Kidney tubule cell (primary cell): ENCODE measurements at regions not wholly inside any gene's neighbourhood (a gene's known extent, or its start where the extent isn't known, plus 50 kb on each side); places are given as distances from the start of the nearest gene placed in this dataset.
"Not testable (repeated sequence)": the region's sequence is repeated elsewhere in the genome, so short reads cannot be mapped to it uniquely, and the experiment has no call there.

Source experiments
- DNase-seq: peaks from one replicate; pipeline ENCODE4 v3.0.0-alpha.2; 2018; ENCODE audit warnings: low spot score

DNA sequence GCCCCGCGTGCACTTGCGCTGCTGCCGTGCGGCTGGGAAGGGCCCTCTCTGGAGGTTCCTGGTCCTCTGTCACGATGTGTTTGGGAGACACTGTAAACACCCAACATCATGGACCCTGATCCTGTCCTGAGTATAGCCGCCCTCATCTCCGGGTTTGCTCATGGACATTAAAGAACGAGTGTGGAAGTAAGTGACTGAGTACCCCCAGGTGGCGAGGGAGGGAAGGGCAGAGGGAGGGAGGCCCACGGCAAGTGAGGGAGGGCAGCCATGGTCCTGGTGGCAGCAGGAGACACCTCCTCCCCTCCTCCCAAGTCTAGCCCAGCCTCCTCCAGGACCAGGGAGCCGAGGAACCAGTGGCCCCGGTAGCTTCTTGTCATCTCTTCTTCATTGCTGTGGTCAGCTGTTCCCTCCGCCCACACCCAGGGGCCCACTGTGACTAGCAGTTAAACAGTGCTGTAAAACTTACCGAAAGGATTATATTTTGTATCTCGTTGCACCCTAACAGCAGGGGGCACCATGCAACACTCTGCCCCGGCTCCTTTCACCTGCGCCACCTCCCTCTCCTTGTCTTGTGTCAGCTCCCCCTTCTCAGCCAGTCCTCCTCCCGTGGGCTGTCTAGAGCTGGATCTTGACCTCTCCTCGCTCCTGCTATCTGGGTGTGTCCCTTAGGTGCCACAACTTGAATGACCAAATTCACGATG, 566.5 kb upstream of the B3GAT1 start:
- DNase-seq, result no peak

DNA sequence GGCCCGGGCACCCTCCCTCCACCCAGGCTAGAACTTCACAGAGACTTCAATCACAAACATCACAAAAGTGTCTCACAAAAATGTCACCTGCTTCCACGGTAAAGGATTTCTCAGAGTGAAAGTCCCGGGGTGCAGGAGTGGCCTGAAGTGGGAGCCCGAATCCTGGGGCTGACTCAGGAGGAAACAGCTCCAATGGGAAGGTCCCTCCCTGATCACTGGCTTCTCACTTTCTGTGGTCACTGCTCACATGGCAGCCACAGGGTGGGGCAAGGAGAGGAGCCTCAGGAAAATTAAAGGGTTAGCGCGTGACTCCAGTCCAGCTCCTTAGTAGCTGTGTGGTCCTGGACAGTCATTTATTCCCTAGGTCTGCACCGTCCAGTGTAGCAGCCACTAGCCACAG, 564.5 kb upstream of the B3GAT1 start:
- DNase-seq, result no peak

GRCh38 chr11:134975866-134976376, 563.9 kb upstream of the B3GAT1 start:
- DNase-seq, result no peak

DNA sequence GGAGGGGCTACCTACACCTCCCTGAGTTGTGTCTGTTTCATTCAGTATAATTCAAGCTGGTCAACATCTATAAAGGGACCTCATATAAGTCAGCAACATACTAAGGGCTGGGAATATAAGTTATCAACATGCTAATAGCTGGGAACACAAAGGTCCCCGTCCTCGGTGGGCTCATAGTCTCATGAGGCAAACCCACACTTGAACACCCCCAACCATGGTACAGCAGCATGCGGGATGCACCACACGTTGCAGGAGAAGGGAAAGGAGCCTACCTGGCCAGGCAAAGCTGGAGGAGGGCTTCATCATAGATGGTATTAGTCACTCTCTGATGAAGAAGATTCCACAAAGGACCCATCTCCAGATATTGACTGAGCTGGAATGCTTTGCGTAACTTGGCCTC, 561.8 kb upstream of the B3GAT1 start:
- DNase-seq, result no peak

DNA sequence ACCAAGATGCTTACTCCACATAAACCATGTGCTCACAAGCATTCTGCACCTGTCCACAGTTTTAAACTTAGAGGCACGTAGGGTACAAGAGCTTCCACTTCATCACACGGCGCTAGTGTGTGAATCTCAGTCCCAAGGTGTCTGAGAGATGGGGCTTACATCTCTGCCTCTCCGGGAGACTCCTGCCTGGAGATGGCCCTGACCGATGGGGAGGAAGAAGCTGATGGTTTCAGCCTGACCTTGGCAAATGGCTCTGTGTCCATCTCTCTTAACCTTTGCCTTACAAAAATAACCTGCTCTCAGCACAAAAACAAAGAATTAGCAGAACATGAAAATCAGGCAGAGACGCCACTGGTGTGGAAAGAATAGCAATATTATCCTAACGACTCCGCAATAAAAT, 559.3 kb upstream of the B3GAT1 start:
- DNase-seq, result no peak

- no peak for DNase-seq
These were observed 555.7 kb upstream of the B3GAT1 start for GRCh38 chr11:134967746-134968145.

DNA sequence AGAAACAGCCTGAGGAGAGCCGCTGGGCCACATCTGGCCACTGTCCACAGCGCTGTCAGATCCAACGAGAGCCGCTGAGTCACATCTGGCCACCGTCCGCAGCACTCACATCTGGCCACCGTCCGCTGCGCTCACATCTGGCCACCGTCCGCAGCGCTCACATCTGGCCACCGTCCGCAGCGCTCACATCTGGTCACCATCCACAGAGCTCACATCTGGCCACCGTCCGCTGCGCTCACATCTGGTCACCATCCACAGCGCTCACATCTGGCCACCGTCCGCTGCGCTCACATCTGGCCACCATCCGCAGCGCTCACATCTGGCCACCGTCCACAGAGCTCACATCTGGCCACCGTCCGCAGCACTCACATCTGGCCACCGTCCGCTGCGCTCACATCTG, 549.3 kb upstream of the B3GAT1 start:
- not testable (repeated sequence) for DNase-seq

GRCh38 chr11:134958870-134959269, 546.8 kb upstream of the B3GAT1 start:
- no peak for DNase-seq

DNA sequence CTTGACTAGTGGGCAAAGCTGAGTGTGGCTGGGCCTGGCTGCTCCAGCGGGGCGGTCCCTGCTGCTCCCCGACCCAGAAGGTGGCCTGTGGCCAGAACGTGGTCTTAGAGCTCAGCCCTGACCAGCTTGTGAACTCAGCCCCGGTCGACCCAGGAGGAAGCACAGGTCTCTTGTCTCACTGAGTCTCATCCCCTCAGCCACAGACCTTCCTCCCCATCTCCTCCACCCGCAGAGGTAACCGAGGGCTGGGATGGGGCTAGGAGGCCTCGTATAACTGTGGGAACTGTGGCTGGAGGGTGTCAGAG, 546.2 kb upstream of the B3GAT1 start:
- no peak for DNase-seq

- DNase-seq, result no peak
These were observed 545.7 kb upstream of the B3GAT1 start for GRCh38 chr11:134957540-134958335.

DNA sequence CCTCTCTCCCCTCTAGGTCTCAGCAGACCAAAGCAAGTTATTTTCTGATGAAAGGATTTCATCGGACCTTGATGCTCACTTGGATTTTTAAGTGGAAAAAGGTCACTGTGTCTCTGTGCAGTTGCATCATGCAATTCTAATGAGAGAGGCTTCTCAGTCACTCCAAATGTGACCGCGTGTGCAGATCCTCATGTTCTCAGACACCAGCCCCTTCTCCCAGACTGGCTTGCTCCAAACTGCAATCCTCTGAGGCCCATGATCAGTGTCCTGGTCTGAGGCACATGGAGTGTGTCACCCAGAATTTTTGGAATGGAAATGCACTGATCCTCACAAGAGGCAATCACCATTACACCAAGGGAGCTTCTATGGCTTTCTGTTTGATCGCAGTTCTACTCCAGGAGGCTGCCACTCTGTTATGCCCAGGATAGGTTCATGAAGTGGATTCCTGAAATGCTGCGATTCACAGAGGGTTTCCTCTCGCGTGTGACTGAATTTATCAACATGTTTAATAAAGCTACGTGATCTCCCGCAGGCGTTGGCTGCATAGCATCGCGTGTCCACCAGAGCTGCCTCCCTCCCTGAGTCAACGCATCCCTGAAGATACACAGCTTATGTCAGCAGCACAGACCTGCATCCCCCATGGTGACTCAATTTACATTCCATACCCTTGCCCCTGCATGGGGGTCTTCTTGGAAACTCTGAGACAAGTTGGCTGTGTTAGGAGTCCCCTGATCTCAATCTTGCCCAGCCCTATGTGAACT, 544.6 kb upstream of the B3GAT1 start:
- no peak for DNase-seq

DNA sequence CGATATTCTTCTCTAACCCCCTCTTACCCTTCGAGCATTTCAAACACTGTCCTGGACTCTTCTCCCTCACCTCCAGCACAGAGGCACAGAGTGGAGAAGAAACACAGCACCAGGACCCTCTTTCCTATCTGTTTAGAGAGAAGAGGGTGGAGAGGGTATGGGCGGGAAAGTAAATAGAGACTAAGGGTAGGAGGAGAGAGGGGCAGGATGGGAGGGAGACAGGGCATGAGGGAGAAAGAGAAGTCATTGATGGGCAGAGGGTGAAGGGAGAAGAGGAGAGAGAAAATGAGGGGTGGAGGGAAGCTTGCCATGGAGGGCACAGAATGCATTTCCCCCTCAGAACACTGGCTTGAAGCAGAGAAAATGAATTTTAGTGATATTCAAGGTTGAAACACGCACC, 543.9 kb upstream of the B3GAT1 start:
- DNase-seq, result not testable (repeated sequence)

GRCh38 chr11:134955281-134955680, 543.2 kb upstream of the B3GAT1 start:
- no peak for DNase-seq

- not testable (repeated sequence) for DNase-seq
These were observed 542.4 kb upstream of the B3GAT1 start for GRCh38 chr11:134954456-134954855.

DNA sequence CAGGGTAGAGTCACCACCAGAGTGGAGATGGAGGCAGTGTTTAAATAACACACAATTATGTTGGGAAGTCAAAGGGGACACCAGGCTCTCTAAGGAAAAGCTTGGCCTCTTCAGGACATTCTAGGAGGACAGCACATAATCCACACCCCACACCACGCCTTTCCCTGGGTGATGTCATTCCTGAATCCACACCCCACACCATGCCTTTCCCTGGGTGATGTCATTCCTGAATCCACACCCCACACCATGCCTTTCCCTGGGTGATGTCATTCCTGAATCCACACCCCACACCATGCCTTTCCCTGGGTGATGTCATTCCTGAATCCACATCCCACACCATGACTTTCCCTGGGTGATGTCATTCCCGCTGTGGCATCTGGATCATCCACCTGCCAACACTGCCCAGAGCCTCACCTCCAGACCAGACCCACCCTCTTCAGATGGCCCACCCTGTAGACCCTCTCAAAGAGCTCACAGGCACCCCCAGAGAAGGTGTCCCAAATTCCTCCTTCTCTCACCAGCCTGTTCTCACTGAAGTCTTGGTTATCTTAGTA, 541.5 kb upstream of the B3GAT1 start:
- not testable (repeated sequence) for DNase-seq

GRCh38 chr11:134951305-134951700, 539.3 kb upstream of the B3GAT1 start:
- DNase-seq, result peak; percentile 74

GRCh38 chr11:134950692-134951304, 538.8 kb upstream of the B3GAT1 start:
- DNase-seq, result peak; percentile 42

DNA sequence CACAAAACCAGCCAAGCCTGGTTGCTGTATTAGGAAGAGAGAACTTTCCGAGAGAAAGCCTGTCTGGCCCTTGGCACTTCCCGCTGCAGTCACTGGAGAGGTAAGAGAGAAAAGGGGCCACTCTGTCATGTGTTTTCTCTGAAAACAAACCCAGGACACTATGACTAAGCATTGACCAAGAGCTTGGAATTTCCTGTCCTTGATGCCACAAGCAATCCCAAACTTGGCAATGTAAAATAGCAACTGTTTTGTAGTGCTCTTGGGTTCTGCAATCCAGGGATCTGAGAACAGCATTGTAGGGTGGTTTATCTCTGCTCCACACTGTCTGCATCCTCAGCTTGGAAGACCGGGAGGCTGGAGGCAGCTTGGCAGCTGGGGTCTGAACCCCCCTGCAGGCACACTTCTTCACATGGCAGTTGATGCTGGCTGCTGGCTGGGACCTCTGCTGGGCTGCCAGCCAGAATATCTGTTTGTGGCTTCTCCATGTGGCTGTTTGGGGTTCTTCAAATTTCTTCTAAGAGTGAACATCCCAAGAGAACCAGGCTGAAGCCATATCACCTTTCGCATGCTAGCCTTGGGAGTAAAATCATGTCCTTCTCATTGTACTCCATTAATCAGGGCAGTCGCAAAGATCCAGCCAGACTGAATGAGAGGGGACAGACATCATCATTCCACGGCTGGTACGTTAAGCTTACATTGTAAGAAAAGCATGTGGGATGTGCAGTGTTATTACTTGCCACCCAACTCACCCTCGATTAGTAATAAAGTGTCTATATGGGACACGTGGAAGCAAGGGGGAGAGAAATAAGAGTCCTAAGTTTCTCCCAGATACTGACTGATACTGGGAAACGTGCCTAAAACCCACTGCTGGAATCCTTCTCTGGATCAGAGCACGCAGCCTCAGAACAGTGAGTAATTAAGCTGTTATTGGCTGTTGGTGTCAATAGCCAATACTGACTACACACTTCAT, 537.4 kb upstream of the B3GAT1 start:
- peak; percentile 89 for DNase-seq

DNA sequence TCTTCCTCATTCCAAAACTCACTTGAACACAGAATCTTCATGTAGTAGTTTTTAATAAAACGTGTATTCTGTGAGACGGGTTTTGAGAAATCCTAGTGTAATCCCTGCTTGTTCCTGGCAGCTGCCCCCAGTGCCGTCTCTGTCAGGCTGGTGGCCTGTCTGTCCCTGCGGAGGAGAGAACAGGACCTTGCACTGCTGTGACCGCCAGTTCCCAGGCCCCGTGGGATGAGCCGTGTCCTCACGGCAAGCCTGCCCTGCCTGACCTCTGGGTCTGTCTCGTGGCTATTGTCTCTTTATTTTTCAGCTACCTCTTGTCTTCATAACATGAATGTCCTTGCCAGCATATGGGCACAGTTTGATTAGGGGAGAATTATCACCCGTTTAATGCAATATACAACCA, 535.5 kb upstream of the B3GAT1 start:
- DNase-seq, result no peak

DNA sequence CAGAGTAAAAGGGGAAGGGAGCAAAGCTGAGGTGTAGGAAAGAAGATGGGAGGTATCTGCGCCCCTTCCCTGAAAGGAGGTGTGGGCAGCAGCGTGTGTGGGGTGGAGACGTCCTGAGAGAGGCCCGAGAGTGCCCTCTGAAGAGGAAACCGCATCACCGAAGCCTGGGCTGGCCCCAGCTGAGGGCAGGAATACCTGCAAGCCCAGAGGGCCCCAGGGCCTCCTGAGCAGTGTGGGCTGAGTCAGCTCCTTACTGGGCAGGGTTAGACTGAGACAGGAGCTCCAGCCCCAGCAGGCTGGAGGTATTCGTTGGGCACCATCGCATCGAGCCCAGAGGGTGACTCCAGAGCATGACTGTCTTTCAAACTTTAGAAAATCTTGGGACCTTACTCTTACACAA, 534.0 kb upstream of the B3GAT1 start:
- peak; percentile 29 for DNase-seq

GRCh38 chr11:134944986-134945385, 532.9 kb upstream of the B3GAT1 start:
- no peak for DNase-seq
